ENCODE measurements at regions not wholly inside any gene's neighbourhood (a gene's known extent, or its start where the extent isn't known, plus 50 kb on each side); places are given as distances from the start of the nearest gene placed in this dataset.
"Not testable (repeated sequence)": the region's sequence is repeated elsewhere in the genome, so short reads cannot be mapped to it uniquely, and the experiment has no call there.

DNA sequence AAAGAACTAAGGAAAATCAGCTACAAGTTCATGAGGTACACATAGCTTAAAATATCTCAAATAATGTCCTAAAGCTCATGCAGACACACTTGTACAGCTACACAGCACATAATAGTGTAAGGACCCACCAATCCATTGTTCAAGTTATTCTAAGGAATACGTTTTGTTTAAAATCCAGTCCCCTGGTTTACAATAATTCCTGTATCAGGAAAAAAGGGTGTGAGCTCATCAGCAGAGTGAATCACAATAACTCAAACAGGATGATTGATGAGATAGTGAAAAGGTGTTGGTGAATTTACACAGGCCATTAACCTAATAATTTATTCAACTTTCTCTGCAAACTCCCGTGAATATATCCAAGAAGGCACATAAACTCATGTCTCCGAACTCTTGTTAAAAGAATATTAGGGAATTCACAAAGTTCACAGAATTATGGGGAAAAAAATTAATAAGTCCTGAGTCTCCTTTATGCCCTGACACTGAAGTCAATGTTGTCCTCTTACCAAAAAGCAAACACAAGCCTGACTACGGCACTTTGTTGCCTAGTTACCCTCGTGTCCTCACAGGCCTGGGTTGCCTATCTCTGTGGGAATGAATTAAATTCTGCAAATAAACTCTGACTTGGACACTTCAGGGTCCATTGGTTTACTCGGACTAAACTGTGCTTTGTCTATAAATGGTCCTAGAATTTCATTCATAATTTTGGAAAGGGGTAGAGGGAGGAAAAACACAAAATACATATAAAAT is 142.8 kb upstream of the PDE4D start:
- DNase-seq: no peak

DNA sequence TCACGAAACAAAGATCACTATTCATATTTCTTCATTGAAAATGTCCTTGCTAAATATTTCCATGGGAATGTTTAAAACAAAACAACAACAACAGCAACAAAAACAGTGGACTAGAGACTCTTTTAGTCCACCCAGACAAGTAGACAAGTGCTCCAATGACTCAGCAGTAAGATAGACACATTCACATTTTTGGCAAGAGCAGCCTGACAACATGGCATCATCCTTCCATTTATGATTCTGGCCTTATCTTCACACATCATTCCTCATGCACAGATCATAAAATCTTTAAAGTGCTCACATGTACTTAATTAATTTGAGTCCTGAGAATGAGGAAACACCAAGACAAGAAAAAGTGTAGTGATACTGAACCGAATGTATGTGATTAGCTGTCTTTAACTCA is 132.6 kb upstream of the PDE4D start:
- no peak for DNase-seq

DNA sequence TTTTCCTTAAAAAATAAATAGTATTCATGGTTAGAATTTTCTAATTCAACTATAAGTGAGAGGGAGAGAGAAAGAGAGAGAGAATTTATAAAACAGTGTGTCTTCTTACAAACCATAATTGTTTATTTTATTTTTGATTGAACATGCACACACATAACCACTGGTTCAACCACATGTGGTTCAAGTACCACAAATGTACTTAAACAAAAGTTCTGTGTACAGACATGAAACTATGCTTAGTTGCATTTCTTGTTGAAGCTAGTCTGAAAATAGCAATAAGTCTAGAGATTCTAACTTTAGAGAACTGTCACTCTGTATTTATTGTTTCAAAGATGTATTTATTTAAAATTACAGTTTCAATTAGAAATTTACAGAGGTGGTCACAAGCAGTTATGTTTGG is 130.6 kb upstream of the PDE4D start:
- DNase-seq: no peak

DNA sequence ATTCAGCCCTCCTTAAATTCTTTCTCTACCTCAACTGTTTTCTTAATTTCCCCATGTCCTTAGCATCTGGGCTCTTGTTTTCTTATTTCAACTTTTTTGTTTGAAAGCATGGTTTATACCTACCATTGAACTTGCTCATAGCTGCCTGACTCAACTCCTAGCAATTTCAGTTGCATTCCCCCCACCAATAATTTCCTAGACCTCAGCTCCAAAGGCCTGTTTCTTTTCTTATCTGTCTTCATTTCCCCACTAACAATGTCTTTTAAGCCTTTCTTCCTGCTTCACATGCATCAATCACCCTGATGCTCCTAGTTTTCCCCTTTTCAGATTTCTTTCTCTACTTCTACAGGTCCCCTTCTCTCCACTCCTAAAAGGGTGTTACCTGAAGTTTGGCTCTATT is 129.7 kb upstream of the PDE4D start:
- DNase-seq: no peak

DNA sequence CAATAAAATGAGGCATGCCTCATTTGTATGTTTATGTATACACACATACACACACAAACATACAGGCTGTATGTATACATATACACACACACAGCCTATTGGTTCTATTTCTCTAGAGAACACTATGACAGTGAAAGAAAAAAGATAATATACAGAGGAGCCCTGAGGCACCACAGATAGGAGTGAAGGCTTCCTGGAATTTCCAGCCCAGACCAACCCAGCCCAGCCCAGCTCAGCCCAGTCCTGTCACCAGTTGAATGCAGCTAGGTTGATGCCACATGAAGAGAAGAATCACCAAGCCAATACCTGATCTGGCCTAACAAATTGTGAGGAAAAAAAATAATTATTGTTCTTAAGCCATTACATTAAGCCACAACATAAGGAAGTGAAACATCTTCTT is 126.9 kb upstream of the PDE4D start:
- DNase-seq: no peak

DNA sequence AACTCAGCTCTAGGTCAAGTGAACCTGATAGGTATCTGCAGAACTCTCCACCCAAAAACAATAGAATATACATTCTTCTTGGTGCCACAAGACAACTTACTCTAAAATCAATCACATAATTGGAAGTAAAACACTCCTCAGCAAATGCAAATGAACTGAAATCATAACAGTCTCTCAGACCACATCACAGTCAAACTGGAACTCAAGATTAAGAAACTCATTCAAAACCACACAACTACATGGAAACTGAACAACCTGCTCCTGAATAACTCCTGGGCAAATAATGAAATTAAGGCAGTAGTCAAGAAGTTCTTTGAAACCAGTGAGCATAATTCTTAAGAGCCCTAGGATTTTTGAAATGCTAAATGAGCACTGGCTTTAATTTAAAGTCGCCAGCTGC is 125.4 kb upstream of the PDE4D start:
- not testable (repeated sequence) for DNase-seq

DNA sequence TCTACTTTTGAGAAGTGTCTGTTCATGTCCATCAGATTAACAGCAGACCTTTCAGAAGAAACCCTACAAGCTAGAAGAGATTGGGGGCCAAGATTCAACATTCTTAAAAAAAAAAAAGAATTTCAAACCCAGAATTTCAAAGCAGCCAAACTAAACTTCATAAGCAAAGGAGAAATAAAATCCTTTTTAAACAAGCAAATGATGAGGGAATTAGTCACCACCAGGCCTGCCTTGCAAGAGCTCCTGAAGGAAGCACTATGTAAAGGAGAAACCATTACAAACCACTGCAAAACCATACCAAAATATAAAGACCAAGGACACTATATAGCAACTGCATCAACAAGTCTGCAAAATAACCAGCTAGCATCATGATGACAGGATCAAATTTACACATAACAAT is 124.6 kb upstream of the PDE4D start:
- DNase-seq: no peak

DNA sequence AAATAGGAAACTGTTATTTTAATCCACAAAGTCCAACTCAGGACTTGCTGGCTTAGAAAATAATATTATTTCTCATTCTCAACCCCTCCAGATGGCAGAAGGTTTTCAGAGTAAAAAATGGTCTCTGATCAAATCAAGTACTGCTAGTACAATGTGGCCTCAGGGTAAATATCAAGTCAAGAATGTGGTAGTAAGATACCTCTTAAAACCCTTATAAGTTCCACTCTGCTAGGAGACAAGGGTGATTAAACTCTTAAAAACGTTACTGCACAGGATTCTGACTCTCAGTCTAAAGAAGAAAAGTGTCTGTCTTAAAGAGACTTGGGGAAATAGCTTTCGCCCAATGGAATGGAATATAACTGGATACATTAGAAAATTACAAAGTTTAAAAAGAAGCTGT is 120.8 kb upstream of the PDE4D start:
- DNase-seq: no peak

DNA sequence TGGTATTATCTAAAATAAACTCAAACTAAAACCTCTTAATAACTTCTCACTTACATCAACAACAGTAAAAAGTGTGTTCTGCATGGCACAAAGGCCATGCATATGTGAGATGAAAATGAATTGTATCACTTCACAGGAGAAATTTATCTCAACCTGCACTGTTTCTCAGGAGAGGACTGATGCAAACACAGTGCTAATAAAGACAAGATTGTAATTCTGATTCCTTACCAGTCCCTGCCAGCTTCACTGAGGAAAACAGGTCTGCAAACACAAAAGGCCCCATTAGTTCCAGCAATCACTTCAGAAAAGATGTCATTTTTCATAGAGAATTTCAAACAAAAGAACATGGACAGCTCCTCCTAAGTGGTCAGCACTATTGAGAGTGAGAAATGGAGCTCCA is 117.3 kb upstream of the PDE4D start:
- no peak for DNase-seq

DNA sequence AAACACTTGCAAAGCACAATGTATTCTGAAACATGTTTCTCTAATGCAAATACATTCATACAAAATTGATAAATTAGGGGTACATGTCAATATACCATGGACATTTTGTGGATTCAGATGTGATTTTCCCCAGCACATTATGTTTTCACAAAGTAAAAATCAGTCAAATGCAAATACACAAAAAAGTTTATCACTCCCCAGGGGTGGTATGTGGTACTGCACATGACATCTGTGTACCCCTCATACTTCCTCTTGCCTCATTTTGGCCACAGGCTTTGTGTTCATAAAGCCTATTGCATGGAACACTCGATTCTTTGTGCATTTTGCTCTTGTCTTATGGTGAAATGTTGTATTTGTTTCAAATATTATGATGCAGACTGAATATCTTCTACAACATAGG is 116.8 kb upstream of the PDE4D start:
- DNase-seq: no peak

DNA sequence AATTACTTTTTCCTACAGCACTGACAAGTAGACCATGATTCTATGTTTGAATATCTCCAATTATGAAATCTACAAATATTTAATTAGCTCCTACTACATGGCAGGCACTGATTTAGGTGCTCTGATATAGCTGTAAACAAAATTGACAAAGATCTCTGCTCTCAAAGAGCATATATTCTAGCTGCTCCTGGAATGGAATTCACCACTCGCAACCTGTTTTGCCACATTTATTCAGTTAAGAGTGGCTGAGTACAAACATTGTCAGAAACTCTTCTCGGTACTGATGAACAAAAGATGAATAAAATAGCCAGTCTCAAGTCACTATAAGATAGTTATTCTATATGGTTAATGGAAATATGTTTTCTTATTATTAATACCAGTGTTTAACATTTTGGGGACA is 114.2 kb upstream of the PDE4D start:
- DNase-seq: no peak

DNA sequence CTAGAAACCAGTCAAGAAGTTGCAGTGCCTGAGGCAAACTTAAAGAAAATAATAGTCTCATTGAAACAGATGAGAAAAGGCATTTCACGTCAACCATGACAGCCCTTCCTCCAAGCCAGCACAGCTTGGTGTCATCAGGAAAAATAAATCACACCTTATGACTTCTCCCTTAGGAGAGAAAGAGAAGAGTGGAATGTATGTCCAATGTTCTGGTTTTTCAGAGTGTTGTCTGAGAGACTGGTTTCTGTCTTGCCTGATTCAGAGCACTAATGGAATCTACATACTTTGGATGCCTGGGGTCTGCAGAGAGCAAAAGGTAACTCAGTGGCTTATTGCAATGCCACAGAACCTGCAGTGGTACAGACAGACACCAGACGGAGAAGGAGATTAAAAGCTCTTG is 105.5 kb upstream of the PDE4D start:
- DNase-seq: no peak

DNA sequence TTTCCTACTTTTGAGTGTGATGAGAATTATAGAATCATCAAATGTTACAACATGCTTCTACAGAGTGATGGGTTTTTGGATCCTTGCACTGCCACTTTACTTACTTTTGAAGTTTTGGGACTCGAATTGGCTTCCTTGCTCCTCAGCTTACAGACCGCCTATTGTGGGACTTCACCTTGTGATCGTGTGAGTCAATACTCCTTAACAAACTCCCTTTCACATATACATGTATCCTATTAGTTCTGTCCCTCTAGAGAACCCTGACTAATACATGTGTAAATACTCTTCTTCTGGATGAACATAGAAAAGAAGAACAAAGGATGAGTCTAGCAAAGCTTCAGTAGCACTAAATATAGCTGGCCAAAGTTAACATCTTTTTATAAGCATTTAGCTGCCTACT is 98.7 kb upstream of the PDE4D start:
- no peak for DNase-seq

DNA sequence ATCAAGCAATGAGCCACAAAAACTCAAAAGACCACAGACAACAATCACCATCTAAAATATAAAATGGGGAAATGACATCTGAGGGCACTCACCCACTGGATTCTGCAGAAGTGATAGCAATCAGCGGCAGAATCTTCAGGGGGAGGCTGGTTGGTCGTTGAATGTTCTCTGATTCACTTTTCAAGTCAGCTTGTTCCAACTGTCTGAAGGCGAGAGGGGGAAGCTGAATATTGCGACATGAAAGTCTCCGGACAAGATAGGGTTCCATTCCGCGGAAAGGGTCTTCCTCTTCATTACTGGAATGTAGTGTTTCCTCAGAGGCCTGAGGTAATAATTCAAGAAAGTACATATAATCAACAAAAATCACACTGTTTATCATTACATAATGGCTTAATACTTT is 94.9 kb upstream of the PDE4D start:
- DNase-seq: no peak

DNA sequence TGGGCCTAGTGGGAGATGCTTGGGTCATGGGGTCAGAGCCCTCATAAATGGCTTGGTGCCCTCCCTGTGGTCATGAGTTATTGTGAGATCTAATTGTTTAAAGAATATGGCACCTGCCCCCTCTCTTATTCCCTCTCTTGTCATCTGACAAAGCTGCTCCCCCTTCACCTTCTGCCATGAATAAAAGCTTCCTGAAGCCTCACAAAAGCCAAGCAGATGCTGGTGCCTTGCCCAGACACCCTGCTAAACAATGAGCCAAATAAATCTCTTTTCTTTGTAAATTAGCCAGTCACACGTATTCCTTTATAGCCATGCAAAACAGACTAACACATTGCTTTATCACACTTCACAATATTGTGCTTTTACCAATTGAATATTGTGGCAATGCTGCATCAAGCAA is 82.8 kb upstream of the PDE4D start:
- no peak for DNase-seq

DNA sequence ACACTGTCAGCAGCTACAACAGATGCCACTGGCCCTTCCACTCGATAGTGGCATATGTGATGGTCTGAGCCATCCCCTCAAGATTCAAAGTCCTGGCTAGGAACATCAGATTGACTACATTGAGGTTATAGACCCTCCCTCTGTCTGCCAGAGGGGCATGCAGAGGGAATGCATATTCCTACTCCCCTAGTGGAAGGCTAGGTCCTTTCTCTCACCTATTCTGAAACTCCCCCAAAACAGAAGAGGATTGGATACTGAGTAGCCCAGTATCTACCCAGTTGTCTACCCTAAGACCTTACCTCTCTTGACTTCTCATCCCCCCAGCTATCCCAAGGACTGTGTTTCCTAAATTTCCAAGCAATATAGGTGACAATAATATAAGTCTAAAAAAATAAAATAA is 78.5 kb upstream of the PDE4D start:
- no peak for DNase-seq

DNA sequence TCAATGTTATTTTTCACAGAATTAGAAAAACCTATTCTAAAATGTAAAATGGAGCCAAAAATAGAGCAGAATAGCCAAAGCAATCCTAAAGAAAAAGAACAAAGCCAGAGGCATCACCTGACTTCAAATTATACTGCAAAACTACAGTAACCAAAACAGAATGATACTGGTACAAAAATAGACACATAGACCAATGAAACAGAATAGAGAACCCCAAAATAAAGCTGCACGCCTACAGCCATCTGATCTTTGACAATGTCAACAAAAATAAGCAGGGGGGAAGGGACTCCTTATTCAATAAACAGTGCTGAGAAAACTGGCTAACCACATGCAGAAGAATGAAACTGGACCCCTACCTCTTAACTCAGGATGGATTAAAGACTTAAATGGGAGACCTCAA is 65.8 kb upstream of the PDE4D start:
- DNase-seq: no peak

DNA sequence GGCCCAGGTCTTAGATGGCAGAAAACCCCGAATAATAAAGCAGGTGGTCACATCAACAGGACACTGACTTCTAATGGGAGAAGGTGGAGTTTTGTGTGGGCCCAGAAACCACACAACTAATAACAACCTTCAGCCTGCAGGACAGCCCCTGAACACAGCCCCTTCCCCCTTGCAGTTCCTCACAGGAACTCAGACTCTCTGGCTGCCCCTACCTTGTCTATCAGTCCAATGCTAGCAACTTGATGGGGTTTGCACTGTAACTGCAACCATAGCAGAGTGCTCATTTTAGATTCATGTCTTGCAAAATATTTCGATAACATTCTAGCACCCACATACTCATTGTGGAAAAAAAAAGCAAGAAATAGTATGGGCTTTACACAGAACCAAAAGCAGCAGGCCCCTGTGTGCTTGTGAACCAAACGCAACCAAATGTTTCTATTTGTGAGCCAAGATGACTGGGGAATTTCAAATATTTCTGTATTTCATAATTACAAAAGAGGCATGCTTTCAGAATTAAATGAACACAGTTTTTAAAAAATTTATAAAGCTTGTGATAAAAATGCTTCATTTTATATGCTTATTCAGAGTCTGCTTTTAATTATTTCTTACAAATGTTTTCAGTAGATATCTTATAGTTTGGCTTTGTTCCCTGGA is 62.7 kb upstream of the PDE4D start:
- no peak for DNase-seq

DNA sequence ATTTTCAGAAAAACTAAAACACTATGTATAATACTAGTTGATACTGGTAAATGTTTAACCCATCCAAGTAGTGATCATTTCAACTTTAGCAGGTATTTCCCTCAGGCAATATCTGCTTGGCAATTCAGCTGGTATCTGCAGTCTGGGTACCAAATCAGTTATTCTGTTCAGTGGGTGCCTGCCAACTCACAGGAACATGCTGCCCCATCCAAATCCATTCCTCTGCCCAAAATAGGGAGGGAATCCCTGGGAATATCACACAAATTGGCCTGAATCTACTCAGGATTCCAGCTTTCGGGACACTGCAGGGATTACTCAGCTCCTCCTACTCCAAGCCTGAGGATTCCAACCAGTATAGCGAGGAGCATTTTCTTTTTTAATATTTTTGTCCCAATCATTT is 61.7 kb upstream of the PDE4D start:
- DNase-seq: no peak

DNA sequence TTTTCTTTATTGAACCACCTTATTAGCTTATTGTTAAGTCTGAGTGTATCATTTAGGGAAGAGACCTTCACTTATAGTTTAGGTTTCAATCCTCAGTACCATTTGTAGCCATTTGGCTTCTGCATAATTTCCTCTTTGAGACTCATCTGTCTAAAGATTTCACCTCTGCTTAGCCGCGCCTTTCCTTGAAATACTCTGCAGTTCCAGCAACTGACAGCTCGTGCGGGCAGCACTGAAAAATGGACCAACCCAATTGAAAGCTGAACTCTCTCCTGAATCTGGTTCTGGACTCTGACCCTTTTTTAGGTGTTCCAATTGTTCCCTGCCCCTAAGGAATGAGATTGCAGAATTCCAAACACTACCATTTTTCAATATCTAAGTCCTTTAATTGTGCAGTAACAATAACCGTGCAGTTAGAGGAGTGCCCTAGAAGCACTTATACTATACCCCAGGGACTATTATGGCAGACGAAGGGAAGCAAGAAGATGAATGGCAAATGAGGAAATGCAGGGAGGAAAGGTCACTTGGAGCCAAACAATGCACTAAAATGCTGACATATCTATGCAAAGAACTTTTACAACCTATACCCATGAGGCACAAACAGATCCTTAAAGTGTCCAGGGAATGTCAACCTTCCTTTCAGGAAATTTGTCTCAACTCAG is 50.1 kb upstream of the PDE4D start:
- DNase-seq: no peak
